HFF-Myc (cell line): ENCODE measurements at regions not wholly inside any gene's neighbourhood (a gene's known extent, or its start where the extent isn't known, plus 50 kb on each side); places are given as distances from the start of the nearest gene placed in this dataset.
"Not testable (repeated sequence)": the region's sequence is repeated elsewhere in the genome, so short reads cannot be mapped to it uniquely, and the experiment has no call there.

Experiments used
- DNase-seq: peaks from one replicate; pipeline ENCODE4 v3.0.0-alpha.2; 2011; ENCODE audit warnings: low read depth; ENCODE audit errors: extremely low read depth
- H3K4me3 ChIP-seq: replicated peaks from 2 replicates; pipeline ENCODE4 v1.5.1; 2011; ENCODE audit warnings: low read depth, mild to moderate bottlenecking, control low read depth, low read length
- TF ChIP-seq, protein P1 (sequence below): IDR thresholded peaks from 2 replicates; pipeline ENCODE4 v1.5.1; 2012; ENCODE audit warnings: mild to moderate bottlenecking, low read depth, low read length, control low read depth; ENCODE audit errors: missing control alignments

- DNase-seq: no peak
- TF ChIP-seq, protein P1, sequence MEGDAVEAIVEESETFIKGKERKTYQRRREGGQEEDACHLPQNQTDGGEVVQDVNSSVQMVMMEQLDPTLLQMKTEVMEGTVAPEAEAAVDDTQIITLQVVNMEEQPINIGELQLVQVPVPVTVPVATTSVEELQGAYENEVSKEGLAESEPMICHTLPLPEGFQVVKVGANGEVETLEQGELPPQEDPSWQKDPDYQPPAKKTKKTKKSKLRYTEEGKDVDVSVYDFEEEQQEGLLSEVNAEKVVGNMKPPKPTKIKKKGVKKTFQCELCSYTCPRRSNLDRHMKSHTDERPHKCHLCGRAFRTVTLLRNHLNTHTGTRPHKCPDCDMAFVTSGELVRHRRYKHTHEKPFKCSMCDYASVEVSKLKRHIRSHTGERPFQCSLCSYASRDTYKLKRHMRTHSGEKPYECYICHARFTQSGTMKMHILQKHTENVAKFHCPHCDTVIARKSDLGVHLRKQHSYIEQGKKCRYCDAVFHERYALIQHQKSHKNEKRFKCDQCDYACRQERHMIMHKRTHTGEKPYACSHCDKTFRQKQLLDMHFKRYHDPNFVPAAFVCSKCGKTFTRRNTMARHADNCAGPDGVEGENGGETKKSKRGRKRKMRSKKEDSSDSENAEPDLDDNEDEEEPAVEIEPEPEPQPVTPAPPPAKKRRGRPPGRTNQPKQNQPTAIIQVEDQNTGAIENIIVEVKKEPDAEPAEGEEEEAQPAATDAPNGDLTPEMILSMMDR: no peak
- no peak overlapping the region for H3K4me3 ChIP-seq
Observed at GRCh38 chrX:129318375-129318774, 204.9 kb downstream of the SMARCA1 start.

- DNase-seq: no peak
- no peak overlapping the region for H3K4me3 ChIP-seq
- TF ChIP-seq, protein P1: no peak
Observed at GRCh38 chrX:129316461-129316860, 206.8 kb downstream of the SMARCA1 start.

DNA sequence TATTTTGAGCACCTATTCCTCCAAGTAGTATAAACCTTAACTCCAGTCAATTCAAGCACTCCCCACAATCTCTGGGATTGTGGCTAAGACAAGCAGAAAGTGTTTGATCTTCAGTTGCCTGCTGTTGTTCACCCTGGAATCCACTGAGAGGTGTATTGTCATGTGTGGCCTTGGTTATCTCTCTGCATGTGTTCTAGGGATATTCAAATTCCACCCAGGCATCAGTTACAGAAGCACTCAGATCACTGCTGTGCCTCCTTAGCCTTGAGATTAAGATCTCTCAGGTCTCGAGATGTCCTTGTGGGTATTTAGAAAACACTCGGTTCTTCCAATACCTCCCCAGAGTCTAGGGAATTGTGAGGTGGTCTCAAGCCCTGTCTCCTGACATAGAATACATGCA lies 213.3 kb downstream of the SMARCA1 start:
- TF ChIP-seq, protein P1: no peak
- no peak for DNase-seq

GRCh38 chrX:129262912-129263311 lies 260.4 kb downstream of the SMARCA1 start:
- TF ChIP-seq, protein P1: no peak
- no peak overlapping the region for H3K4me3 ChIP-seq
- DNase-seq: no peak

More for the DNA sequence above, 213.3 kb downstream of the SMARCA1 start:
- no peak overlapping the region for H3K4me3 ChIP-seq

- not testable (repeated sequence) for DNase-seq, H3K4me3 ChIP-seq
Observed at GRCh38 chrX:129255516-129255915, 267.8 kb downstream of the SMARCA1 start.

GRCh38 chrX:129249563-129249962 lies 273.7 kb downstream of the SMARCA1 start:
- DNase-seq: no peak
- H3K4me3 ChIP-seq: no peak overlapping the region
- TF ChIP-seq, protein P1: no peak

DNA sequence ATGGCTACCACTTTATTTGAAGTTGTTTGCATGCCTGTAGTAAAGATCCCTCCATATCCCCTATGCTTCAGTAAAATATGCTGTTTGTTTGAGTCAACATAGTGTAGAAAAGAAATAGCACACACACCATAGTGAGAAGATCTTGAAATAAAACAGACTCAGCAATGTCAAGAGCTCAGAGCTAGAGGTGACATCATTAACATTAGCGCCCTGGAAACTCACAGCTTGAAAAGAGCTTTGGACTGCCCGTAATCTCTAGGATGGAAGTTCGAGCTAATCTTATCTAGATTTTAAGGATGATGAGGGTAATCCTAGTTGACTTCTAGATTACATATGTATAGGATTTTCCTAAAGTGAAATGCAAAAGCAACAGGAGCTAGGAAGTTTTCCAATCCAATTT lies 275.6 kb downstream of the SMARCA1 start:
- no peak overlapping the region for H3K4me3 ChIP-seq
- DNase-seq: no peak
- TF ChIP-seq, protein P1: no peak

DNA sequence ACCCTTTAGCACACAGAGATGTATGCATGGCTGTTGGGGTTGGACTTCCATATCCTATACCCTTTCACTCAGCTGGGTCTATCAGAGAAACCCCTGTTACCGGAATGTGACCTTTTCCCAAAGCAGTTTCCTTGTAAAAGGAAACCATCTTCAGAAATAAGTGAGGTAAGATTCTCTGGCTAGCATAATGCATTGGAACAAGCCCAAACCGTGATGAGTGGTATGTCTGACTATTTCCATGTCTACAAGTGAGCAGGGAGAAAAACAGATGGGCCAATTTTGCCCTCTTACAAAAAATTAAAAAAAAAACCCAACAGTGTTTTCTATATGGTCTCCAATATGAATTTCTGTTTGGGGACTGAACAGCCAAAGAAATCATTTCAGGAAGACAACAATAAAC lies 283.9 kb downstream of the SMARCA1 start:
- H3K4me3 ChIP-seq: no peak overlapping the region
- DNase-seq: no peak
- TF ChIP-seq, protein P1: no peak
